Ecto neural progenitor cell (in vitro differentiated cells): ENCODE measurements at regions not wholly inside any gene's neighbourhood (a gene's known extent, or its start where the extent isn't known, plus 50 kb on each side); places are given as distances from the start of the nearest gene placed in this dataset.

Experiments
- DNase-seq: peaks from one replicate; pipeline ENCODE4 v3.0.0-alpha.2; 2018; ENCODE audit warnings: low spot score

DNA sequence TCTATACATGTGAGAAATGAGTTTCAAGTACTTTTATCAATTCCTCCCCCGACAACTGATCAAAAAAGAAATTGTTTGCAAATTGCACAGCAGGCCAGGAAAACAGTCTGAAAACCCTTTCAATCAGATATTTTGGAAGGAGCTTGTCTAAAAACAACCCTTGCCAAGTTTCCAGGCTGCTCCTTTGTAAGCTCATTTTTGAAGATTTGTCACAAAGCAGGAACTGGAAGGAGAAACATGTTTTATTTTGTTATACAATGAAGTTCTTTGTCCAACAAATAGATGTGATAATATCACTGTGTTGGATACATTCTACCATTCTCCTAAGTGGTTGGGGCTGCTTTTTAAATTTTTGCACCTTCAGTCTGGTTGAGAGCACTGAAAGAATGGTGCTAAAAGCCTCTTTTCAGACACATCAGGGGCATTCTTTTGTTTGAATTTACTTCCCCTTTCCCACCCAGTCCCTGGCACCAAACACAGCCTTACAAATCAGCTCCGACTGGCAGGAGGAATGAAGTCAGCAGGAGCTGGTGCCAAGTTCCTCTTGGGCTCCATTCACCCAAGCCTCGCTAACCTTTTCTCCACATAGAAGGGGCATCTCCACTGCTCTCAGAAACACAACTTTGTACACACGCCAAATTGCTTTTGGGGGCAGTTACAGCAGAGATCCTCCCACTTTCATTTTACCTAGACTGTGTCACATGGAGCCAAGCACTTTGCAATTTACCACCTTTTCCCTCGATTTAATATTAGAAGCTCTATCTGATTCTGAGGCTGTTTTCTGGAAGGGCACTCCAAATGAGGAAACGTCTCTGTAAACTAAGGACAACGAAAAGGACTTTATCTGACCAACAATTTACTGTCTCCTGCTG is 88.0 kb downstream of the C1D start:
- no peak for DNase-seq

DNA sequence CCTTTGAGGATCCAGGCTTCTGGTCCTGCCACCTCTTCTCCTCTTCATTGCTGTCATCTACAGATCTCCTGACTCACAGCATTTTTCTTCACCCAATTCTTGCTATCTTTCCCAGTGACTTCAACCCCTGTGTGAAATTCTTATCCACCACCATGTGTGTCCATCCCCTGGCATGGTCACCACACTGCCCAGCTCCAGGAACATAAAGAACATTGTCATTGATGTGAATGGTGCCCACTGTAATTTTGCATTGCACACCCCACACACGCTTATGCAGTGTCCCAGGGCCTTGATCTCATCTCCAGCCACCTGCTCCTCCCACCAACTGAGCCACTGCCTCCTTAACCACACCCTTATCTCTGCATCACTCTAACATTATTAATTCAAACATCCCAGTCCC is 85.3 kb downstream of the C1D start:
- no peak for DNase-seq

DNA sequence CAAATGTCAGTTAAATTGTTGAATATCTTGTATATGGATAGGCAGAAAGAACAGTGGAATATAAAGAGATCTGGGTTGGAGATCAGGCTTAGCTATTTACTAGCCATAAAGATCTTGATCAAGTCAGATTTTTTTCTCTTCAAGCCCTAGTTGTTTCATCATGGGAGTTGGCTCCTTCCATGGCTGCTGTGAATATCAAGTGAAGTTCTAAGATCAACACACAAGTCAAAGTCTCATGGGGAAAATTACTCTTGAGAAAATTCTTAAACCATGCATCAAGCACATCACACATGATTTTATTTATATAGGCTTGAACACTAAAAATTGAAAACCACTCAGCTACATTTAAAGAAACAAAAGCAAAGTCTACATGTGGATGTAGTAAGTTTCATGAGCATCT is 79.8 kb downstream of the C1D start:
- no peak for DNase-seq

DNA sequence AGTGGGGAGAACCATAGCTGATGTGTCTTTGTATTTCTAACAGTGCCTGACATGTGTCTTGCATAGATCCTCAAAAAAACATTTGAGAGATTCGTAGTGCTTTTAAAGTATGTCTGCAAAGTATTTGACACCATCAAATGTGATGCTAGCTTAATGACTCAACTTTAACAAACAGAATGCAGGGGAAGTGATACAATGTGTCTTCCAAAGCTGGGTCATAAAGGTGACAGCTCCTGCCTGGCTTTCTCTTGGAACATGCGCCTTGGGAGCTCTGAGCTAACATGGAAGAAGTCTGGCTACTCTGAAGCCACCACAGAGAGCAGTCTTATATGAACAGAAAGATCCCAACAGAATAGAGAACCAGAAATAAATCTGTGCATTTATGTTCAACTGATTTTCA is 78.2 kb downstream of the C1D start:
- no peak for DNase-seq

DNA sequence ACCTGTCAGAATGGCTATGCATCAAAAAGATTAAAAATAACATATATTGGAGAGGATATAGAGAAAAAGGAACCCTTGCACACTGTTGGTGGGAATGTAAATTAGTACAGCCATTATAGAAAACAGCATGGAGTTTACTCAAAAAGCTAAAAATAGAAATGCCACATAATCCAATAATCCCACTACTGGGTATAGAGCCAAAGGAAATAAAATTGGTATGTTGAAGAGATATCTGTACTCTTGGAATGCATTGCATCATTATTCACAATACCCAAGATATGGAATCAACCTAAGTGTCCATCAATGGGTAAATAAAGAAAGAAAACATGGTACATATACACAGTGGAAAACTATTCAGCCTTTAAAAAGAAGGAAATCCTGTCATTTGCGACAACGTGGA is 77.2 kb downstream of the C1D start:
- no peak for DNase-seq

DNA sequence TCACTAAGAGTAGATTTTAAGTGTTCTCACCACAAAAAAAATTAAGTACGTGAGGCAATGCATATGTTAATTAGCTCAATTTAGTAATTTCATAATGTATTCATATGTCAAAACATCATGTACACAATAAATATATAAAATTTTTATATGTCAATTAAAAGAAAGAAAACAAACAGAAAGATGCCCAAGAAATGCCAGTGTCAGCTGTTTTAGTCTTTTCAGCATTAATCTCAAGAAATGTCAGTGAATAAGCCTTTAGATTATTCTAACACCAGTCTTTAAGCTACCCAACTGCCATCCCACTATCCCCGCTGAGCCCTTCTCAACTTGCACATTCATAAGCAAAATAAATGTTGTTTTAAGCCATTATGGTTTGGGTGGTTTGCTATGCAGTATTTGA is 76.5 kb downstream of the C1D start:
- DNase-seq, result no peak
